ENCODE measurements at regions not wholly inside any gene's neighbourhood (a gene's known extent, or its start where the extent isn't known, plus 50 kb on each side); places are given as distances from the start of the nearest gene placed in this dataset.

DNA sequence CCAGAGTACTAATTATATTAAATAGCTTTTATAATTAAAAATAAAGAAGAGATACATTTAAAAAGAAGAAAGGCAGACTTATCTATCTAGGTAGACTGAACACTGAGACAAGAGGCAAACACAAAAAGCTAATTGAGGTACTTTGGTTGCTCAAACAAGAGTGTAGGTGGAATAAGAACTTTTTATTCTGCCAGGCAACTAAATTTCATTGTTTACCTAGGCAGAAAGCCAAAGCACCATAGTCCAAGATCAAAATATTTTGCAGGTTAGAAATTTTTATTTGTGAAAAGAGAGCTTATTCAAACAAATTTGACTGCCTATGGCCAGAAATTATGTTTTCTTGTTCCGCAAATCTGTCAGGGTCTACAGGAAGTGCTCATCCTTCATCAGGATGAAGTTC is 499.6 kb upstream of the GBE1 start:
- Histone ChIP-seq H3K27ac (no peak overlapping the region), H3K4me3 (no peak overlapping the region), H3K36me3 (ENCODE audit: insufficient read depth, low read length) (no peaks in the 10 kb centered on the region), H3K9ac (ENCODE audit: insufficient read length) (no peak overlapping the region), H3K9me3 (ENCODE audit: low read depth, low read length) (no peaks in the 10 kb centered on the region)
- TF ChIP-seq POLR2AphosphoS5 (IDR thresholded peaks at IDR 0.05; ENCODE audit: borderline replicate concordance, low read depth, low read length), result no peak
- TF ChIP-seq EZH2 (IDR thresholded peaks at IDR 0.05), result no peak
- TF ChIP-seq FOXP2 (optimal IDR thresholded peaks at IDR 0.05; ENCODE audit: control extremely low read depth, extremely low read length, insufficient read depth), result no peak
- no peak for DNase-seq (ENCODE audit: low read depth, low spot score)

DNA sequence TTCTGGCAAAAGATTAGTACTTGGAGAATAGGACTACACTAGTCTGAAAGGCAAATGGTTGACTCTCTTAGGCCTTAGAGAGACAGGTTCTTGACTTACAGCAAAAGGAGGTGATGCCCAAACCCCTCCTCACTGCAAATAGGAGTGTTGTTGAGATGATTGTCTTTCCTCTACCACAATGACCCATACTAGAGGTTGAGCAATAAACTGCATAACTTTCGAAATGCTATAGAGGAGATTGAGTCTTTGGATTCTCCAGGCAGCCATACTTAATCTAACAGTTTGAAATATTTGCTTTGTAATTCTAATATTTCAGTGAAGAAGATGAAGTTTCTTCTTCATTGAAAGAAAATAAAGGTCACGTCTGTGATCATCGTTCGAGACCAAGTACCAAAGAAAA is 498.5 kb upstream of the GBE1 start:
- DNase-seq (ENCODE audit: low read depth, low spot score), result no peak
- no peaks in the 10 kb centered on the region for H3K9me3 ChIP-seq (ENCODE audit: low read depth, low read length)
- H3K4me3 ChIP-seq, result no peak overlapping the region
- H3K9ac ChIP-seq (ENCODE audit: insufficient read length), result no peak overlapping the region
- H3K27ac ChIP-seq, result no peak overlapping the region
- TF ChIP-seq POLR2AphosphoS5 (IDR thresholded peaks at IDR 0.05; ENCODE audit: borderline replicate concordance, low read depth, low read length) (no peak), FOXP2 (optimal IDR thresholded peaks at IDR 0.05; ENCODE audit: control extremely low read depth, extremely low read length, insufficient read depth) (no peak), EZH2 (IDR thresholded peaks at IDR 0.05) (no peak)
- H3K36me3 ChIP-seq (ENCODE audit: insufficient read depth, low read length), result no peaks in the 10 kb centered on the region

DNA sequence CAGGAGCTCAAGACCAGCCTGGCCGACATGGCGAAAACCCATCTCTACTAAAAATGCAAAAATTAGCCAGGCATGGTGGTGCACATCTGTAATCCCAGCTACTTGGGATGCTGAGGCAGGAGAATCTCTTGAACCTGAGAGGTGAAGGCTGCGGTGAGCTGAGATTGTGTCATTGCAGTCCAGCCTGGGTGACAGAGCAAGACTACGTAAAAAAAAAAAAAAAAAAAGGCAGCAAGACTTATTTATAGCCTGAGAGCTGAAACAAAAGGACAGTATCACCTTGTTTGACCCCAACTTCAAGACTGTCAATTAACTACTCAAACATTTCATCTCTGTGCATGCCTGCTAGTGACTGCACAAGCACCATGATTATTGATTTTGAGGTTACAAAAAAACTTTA is 478.9 kb upstream of the GBE1 start:
- no peak overlapping the region for H3K27ac ChIP-seq
- no peak overlapping the region for H3K4me3 ChIP-seq
- H3K9ac ChIP-seq (ENCODE audit: insufficient read length), result no peak overlapping the region
- no peak for DNase-seq (ENCODE audit: low read depth, low spot score)
- no peaks in the 10 kb centered on the region for H3K36me3 ChIP-seq (ENCODE audit: insufficient read depth, low read length)
- TF ChIP-seq POLR2AphosphoS5 (IDR thresholded peaks at IDR 0.05; ENCODE audit: borderline replicate concordance, low read depth, low read length) (no peak), EZH2 (IDR thresholded peaks at IDR 0.05) (no peak), FOXP2 (optimal IDR thresholded peaks at IDR 0.05; ENCODE audit: control extremely low read depth, extremely low read length, insufficient read depth) (no peak)
- H3K9me3 ChIP-seq (ENCODE audit: low read depth, low read length), result no peaks in the 10 kb centered on the region

DNA sequence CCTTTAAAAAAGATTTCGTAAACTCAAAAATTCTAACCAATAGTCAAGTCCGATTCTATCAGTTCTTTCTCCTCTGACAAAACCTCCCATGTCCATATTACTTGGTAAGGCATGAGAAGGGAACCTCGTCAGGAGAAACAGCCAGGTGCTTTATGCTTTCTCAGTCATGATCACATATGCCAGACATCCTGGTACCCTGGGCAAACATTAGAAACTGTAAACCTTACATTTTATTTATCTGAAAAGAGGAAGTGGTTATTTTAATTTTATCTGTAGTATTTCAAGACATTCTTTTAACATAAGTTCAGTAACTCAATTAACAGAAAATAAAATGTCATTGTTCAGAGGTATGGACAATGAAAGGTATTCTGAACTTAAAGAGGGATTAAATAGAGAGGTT is 474.8 kb upstream of the GBE1 start:
- Histone ChIP-seq H3K9ac (ENCODE audit: insufficient read length) (no peak overlapping the region), H3K36me3 (ENCODE audit: insufficient read depth, low read length) (no peaks in the 10 kb centered on the region), H3K9me3 (ENCODE audit: low read depth, low read length) (no peaks in the 10 kb centered on the region), H3K4me3 (no peak overlapping the region), H3K27ac (no peak overlapping the region)
- no peak for TF ChIP-seq FOXP2 (optimal IDR thresholded peaks at IDR 0.05; ENCODE audit: control extremely low read depth, extremely low read length, insufficient read depth)
- TF ChIP-seq POLR2AphosphoS5 (IDR thresholded peaks at IDR 0.05; ENCODE audit: borderline replicate concordance, low read depth, low read length), result no peak
- TF ChIP-seq EZH2 (IDR thresholded peaks at IDR 0.05), result no peak
- DNase-seq (ENCODE audit: low read depth, low spot score), result no peak

DNA sequence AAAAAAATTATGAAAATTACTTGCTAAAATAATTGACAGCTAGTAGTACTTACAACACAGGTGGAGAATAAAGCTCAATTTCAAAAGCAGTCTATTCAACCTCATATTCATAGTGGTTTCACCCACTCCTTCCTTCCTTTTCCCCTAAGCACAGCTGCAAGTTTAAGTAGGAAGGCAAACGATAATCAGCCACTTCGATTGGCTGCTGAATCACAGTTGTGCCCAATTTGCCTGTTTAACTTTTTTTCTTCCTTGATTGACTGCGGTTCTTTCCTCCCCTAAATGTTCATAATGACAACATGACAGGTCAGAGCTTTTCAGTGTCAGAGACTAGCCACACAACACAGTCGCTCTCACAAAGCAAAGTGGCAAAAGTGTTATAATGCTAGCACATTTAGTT is 468.0 kb upstream of the GBE1 start:
- H3K9ac ChIP-seq (ENCODE audit: insufficient read length), result no peak overlapping the region
- no peak overlapping the region for H3K27ac ChIP-seq
- H3K36me3 ChIP-seq (ENCODE audit: insufficient read depth, low read length), result no peaks in the 10 kb centered on the region
- TF ChIP-seq EZH2 (IDR thresholded peaks at IDR 0.05) (no peak), POLR2AphosphoS5 (IDR thresholded peaks at IDR 0.05; ENCODE audit: borderline replicate concordance, low read depth, low read length) (no peak), FOXP2 (optimal IDR thresholded peaks at IDR 0.05; ENCODE audit: control extremely low read depth, extremely low read length, insufficient read depth) (no peak)
- H3K9me3 ChIP-seq (ENCODE audit: low read depth, low read length), result no peaks in the 10 kb centered on the region
- H3K4me3 ChIP-seq, result no peak overlapping the region
- DNase-seq (ENCODE audit: low read depth, low spot score), result no peak

DNA sequence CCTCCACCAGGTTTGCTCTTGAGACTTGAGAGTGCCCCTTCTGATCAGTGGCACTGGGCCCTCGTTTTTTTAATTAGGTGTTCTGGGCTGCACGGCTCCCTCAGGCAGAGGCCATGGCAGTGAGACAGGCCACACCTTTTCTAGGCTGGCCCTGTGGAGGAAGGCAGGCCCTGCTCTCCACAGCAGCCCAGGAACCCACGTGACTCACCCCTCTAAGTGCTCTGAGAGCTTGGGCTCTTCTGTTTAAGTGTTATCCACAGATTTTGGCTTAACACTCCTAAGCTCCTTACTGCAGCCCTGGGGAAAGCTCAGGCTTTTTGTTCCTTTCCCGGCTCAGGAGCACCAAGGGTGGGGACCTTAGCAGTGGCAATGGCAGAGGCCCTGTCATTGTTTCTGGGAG is 463.2 kb upstream of the GBE1 start:
- TF ChIP-seq POLR2AphosphoS5 (IDR thresholded peaks at IDR 0.05; ENCODE audit: borderline replicate concordance, low read depth, low read length) (no peak), FOXP2 (optimal IDR thresholded peaks at IDR 0.05; ENCODE audit: control extremely low read depth, extremely low read length, insufficient read depth) (no peak)
- Histone ChIP-seq H3K4me3 (no peak overlapping the region), H3K36me3 (ENCODE audit: insufficient read depth, low read length) (no peaks in the 10 kb centered on the region), H3K27ac (no peak overlapping the region), H3K9ac (ENCODE audit: insufficient read length) (no peak overlapping the region), H3K9me3 (ENCODE audit: low read depth, low read length) (no peaks in the 10 kb centered on the region)
- DNase-seq (ENCODE audit: low read depth, low spot score), result no peak

DNA sequence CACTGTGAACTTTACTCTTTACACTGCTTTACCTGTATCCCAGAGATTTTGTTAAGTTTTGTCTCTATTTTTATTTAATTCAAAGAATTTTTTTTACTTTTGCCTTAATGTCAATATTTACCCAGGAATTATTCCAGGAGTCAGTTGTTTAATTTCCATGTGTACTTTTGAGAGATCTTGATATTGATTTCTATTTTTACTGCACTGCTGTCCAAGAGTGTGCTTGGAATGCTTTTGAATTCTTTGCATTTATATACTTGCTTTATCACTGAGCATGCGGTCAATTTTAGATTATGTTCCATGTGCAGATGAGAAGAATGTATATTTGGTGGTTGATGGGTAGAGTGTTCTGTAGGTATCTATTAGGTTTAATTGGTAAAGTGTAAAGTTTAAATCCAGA is 461.0 kb upstream of the GBE1 start:
- DNase-seq (ENCODE audit: low read depth, low spot score), result no peak
- no peak overlapping the region for H3K9ac ChIP-seq (ENCODE audit: insufficient read length)
- H3K9me3 ChIP-seq (ENCODE audit: low read depth, low read length), result no peaks in the 10 kb centered on the region
- no peak overlapping the region for H3K4me3 ChIP-seq
- H3K36me3 ChIP-seq (ENCODE audit: insufficient read depth, low read length), result no peaks in the 10 kb centered on the region
- TF ChIP-seq POLR2AphosphoS5 (IDR thresholded peaks at IDR 0.05; ENCODE audit: borderline replicate concordance, low read depth, low read length) (no peak), EZH2 (IDR thresholded peaks at IDR 0.05) (no peak), FOXP2 (optimal IDR thresholded peaks at IDR 0.05; ENCODE audit: control extremely low read depth, extremely low read length, insufficient read depth) (no peak)
- no peak overlapping the region for H3K27ac ChIP-seq

DNA sequence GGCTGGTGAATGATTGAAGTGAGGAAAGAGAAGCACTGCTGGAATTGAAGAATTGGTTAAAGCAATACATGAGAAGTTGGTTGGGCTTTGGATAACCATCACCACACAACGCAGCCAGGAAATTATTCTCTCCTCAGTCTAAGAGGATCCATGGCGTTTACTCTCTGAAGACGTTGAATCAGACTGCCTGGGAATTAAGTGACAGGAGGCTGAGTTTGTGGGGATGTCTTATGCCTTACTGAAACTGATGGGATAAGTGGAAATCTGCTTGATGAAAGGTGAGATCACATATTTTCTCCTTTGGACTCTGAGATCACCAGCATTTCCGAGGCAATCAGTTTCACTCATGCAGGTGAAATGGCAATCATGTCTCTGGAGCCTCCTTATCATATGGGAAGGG is 456.1 kb upstream of the GBE1 start:
- Histone ChIP-seq H3K9me3 (ENCODE audit: low read depth, low read length) (no peaks in the 10 kb centered on the region), H3K4me3 (no peak overlapping the region), H3K27ac (no peak overlapping the region), H3K36me3 (ENCODE audit: insufficient read depth, low read length) (no peaks in the 10 kb centered on the region), H3K9ac (ENCODE audit: insufficient read length) (no peak overlapping the region)
- TF ChIP-seq POLR2AphosphoS5 (IDR thresholded peaks at IDR 0.05; ENCODE audit: borderline replicate concordance, low read depth, low read length) (no peak), EZH2 (IDR thresholded peaks at IDR 0.05) (no peak), FOXP2 (optimal IDR thresholded peaks at IDR 0.05; ENCODE audit: control extremely low read depth, extremely low read length, insufficient read depth) (no peak)
- DNase-seq (ENCODE audit: low read depth, low spot score), result no peak

DNA sequence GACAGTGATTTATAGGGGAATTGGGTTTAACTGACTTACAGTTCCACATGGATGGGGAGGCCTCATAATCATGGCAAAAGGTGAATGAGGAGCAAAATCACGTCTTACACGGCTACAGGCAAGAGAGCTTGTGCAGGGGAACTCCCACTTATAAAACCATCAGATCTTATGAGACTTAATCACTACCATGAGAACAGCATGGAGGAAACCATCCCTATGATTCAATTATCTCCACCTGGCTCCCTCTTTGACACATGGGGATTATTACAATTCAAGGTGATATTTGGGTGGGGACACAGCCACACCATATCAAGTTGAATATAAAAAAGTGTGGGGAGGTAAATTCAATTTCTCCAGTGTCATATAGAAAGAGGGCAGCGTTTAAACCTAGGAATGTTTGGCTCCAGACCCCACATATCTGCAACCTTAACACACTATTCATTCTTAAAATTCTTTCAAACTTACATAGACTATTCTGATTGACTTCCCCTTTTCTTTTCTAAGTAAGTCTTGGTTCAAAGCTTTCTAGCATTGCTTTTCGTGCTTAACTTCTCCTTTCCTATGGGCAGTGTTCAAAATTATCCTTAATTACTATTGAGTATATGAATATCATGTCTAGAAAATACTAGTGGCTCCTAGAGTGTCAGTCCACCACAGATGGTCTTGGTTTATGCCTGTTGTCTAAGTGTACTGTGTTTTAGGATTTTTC is 446.7 kb upstream of the GBE1 start:
- Histone ChIP-seq H3K36me3 (ENCODE audit: insufficient read depth, low read length) (no peaks in the 10 kb centered on the region), H3K9me3 (ENCODE audit: low read depth, low read length) (no peaks in the 10 kb centered on the region), H3K9ac (ENCODE audit: insufficient read length) (no peak overlapping the region), H3K27ac (no peak overlapping the region), H3K4me3 (no peak overlapping the region)
- no peak for DNase-seq (ENCODE audit: low read depth, low spot score)
- TF ChIP-seq POLR2AphosphoS5 (IDR thresholded peaks at IDR 0.05; ENCODE audit: borderline replicate concordance, low read depth, low read length), result no peak
- no peak for TF ChIP-seq EZH2 (IDR thresholded peaks at IDR 0.05)
- TF ChIP-seq FOXP2 (optimal IDR thresholded peaks at IDR 0.05; ENCODE audit: control extremely low read depth, extremely low read length, insufficient read depth), result no peak

Data from SK-N-MC (cell line).